Cardiac muscle cell (in vitro differentiated cells and primary cell): ENCODE measurements at regions not wholly inside any gene's neighbourhood (a gene's known extent, or its start where the extent isn't known, plus 50 kb on each side); places are given as distances from the start of the nearest gene placed in this dataset.

Experiments used
- DNase-seq, 2 donors: peaks; one replicate each; pipeline versions ENCODE4 v3.0.0 to v3.0.0-alpha.2; 2010 to 2017; ENCODE audit warnings: low read depth in 1 of 2, low spot score in 1 of 2
- H3K27ac ChIP-seq: fragments of 200-600 bp; sonication (generic); 2 replicates; pipeline ENCODE4 v1.5.1; 2016
- H3K27me3 ChIP-seq: fragments of 200-600 bp; sonication (generic); 2 replicates; pipeline ENCODE4 v1.6.0; 2016; ENCODE audit warnings: control low read depth
- H3K36me3 ChIP-seq: fragments of 200-600 bp; sonication (generic); 2 replicates; pipeline ENCODE4 v1.5.1; 2016; ENCODE audit warnings: control low read depth
- H3K4me1 ChIP-seq: fragments of 200-600 bp; sonication (generic); 2 replicates; pipeline ENCODE4 v1.8.1; 2017; ENCODE audit warnings: low read depth, mild to moderate bottlenecking, mixed run types
- H3K4me3 ChIP-seq: fragments of 200-600 bp; sonication (generic); 2 replicates; pipeline ENCODE4 v1.5.1; 2016; ENCODE audit warnings: mild to moderate bottlenecking
- H3K9me3 ChIP-seq: fragments of 200-600 bp; sonication (generic); 2 replicates; pipeline ENCODE4 v1.5.1; 2017; ENCODE audit warnings: low read depth, mild to moderate bottlenecking, control low read depth
- TF ChIP-seq, protein P1 (sequence below): IDR thresholded peaks from 2 replicates; pipeline ENCODE4 v1.5.1; 2012; ENCODE audit warnings: low read depth, mild to moderate bottlenecking, low read length

DNA sequence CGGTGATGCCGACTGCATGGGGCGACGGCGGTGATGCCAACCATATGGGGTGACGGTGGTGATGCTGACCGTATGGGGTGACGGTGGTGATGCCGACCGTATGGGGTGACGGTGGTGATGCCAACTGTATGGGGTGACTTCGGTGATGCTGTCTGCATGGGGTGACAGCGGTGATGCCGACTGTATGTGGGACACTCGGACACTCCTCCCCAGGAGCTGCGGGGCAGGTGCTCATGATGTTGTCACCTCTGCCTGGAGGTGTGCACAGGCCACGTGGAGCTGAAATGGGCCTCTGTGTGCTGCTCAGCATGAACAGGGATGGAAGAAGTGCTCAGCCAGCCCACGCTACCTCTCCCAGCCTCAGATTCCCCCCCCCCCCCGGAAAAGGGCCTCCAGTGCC is 171.8 kb downstream of the OLFM1 start:
- H3K27ac ChIP-seq = no peak overlapping the region
- no peak overlapping the region for H3K4me3 ChIP-seq
- peaks cover 9% of the 10 kb centered on the region for H3K27me3 ChIP-seq
- H3K9me3 ChIP-seq = no peaks in the 10 kb centered on the region
- no peaks in the 10 kb centered on the region for H3K36me3 ChIP-seq
- no peaks in the 10 kb centered on the region for H3K4me1 ChIP-seq
- DNase-seq = no peak
- TF ChIP-seq, protein P1, sequence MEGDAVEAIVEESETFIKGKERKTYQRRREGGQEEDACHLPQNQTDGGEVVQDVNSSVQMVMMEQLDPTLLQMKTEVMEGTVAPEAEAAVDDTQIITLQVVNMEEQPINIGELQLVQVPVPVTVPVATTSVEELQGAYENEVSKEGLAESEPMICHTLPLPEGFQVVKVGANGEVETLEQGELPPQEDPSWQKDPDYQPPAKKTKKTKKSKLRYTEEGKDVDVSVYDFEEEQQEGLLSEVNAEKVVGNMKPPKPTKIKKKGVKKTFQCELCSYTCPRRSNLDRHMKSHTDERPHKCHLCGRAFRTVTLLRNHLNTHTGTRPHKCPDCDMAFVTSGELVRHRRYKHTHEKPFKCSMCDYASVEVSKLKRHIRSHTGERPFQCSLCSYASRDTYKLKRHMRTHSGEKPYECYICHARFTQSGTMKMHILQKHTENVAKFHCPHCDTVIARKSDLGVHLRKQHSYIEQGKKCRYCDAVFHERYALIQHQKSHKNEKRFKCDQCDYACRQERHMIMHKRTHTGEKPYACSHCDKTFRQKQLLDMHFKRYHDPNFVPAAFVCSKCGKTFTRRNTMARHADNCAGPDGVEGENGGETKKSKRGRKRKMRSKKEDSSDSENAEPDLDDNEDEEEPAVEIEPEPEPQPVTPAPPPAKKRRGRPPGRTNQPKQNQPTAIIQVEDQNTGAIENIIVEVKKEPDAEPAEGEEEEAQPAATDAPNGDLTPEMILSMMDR = no peak

DNA sequence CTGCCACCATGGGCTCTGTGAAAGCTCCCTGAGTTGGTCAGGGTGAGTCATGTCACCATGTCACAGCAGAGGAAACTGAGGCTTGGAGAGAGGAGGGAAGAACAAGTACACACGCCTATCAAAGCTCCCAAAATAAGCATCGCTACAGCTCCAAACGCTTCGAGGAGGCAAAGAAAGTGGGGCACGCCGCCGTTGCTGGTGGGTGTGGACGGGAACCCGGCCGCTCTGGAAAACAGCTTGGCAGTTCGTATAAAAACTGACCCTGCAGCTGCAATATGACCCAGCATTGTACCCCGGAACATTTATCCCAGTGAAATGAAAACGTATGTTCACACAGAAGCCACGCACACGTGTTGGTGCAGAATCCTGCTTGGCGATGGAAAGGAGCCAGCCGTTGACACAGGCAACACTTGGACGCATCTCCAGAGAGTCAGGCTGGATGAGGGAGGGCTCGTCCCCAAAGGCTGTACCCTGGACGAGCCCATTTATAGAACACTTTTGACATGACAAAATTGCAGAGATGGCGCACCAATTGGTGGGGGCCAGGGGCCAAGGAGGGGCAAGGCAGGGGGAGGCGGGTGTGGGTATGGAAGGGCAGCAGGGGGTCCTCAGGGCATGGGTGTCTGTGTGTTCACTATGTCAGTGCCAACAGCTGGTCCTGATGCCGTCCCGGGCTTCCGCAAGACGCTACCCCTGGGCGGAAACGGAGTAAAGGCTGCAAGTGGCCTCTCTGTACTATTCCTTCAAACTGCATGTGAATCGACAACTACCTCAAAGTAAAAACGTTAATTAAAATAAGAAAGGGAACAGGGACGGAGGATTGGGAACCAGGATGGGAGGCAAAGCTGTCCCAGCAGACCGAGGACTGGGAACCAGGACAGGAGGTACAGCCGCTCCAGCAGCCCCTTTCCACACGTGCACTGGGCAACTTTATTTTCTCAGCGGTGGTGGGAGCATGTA is 173.0 kb downstream of the OLFM1 start:
- peaks cover 9% of the 10 kb centered on the region for H3K27me3 ChIP-seq
- H3K9me3 ChIP-seq = no peaks in the 10 kb centered on the region
- no peak overlapping the region for H3K27ac ChIP-seq
- TF ChIP-seq, protein P1 = no peak
- H3K4me1 ChIP-seq = no peaks in the 10 kb centered on the region
- H3K36me3 ChIP-seq = no peaks in the 10 kb centered on the region
- no peak overlapping the region for H3K4me3 ChIP-seq
- no peak for DNase-seq

DNA sequence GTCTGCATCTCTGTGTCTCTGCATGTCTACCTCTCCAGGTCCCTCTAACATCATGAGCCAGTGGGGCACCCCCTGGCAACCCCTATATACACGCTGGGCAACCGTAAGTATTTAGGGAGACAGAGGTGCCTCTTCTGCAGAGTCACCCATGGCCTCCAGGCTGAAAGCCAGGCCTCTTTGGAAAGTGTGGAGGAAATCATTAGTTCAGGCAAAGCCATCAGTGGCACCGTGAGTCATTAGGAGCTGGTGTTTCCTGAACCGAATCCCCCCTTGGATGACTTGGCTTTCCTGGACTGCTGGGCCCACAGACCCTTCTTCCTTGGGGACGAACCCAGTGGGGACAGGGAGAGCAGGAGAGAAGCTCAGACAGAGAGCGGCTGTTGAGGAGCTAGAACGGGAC is 174.8 kb downstream of the OLFM1 start:
- no peak for DNase-seq
- H3K27me3 ChIP-seq = peaks cover 9% of the 10 kb centered on the region
- no peak overlapping the region for H3K27ac ChIP-seq
- no peaks in the 10 kb centered on the region for H3K4me1 ChIP-seq
- TF ChIP-seq, protein P1 = no peak
- H3K36me3 ChIP-seq = no peaks in the 10 kb centered on the region
- H3K4me3 ChIP-seq = no peak overlapping the region
- no peaks in the 10 kb centered on the region for H3K9me3 ChIP-seq

DNA sequence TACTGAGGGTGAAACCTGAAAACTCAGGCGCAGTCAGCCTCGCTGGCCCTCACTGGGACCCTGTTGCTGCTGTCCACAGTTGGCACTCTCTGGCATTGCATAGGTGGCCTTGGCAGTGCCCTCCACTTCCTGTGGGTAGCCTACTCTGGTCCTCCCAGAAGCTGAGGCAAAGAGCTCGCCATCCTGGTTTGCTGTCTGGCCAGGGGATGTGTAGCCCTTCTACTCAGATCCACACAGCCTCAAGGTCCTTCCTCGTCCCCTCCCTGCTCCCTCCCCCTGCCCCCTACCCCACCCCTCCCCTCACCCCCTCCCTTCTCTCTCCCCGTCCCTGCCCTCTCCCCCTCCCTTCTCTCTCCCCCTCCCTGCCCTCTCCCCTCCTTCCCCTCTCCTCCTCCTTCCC is 176.0 kb downstream of the OLFM1 start:
- TF ChIP-seq, protein P1 = no peak
- Histone ChIP-seq H3K27me3 (peaks cover 9% of the 10 kb centered on the region), H3K27ac (no peak overlapping the region), H3K4me3 (no peak overlapping the region), H3K36me3 (no peaks in the 10 kb centered on the region), H3K4me1 (no peaks in the 10 kb centered on the region), H3K9me3 (no peaks in the 10 kb centered on the region)
- no peak for DNase-seq

DNA sequence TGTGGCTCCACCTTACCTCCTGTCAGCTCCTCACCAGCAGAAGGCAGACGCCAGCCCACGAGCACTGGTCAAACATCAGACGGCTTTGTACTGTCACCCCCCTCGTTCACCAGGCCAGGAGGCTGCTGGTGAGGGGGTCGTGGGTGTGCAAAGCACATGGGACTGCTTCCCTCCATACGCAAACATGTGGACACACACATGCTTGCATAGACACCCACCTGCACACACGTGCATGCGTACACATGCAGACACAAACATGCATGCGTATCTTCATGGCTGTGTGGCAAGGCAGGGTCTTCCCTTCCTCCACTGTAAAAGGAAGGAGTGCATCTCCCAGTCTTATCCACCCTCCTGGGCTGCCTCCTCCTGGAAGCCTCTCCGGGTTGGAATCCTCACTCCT is 178.5 kb downstream of the OLFM1 start:
- Histone ChIP-seq H3K36me3 (no peaks in the 10 kb centered on the region), H3K4me3 (no peak overlapping the region), H3K9me3 (no peaks in the 10 kb centered on the region), H3K4me1 (no peaks in the 10 kb centered on the region), H3K27me3 (peaks cover 2% of the 10 kb centered on the region), H3K27ac (no peak overlapping the region)
- TF ChIP-seq, protein P1 = no peak
- no peak for DNase-seq
